ENCODE measurements at regions not wholly inside any gene's neighbourhood (a gene's known extent, or its start where the extent isn't known, plus 50 kb on each side); places are given as distances from the start of the nearest gene placed in this dataset.

GRCh38 chr4:160819791-160820190 lies 1344.0 kb downstream of the FSTL5 start:
- TF ChIP-seq CTCF (IDR thresholded peaks at IDR 0.05; ENCODE audit: insufficient read depth, low read length) = no peak
- H3K4me3 ChIP-seq (ENCODE audit: low read depth, low read length) = no peak overlapping the region
- no peak for DNase-seq (ENCODE audit: low read depth)

- no peak overlapping the region for H3K4me3 ChIP-seq (ENCODE audit: low read depth, low read length)
- no peak for TF ChIP-seq CTCF (IDR thresholded peaks at IDR 0.05; ENCODE audit: insufficient read depth, low read length)
- no peak for DNase-seq (ENCODE audit: low read depth)
Observed at GRCh38 chr4:160824481-160824880, 1339.3 kb downstream of the FSTL5 start.

- DNase-seq (ENCODE audit: low read depth) = no peak
- H3K4me3 ChIP-seq (ENCODE audit: low read depth, low read length) = no peak overlapping the region
- no peak for TF ChIP-seq CTCF (IDR thresholded peaks at IDR 0.05; ENCODE audit: insufficient read depth, low read length)
Observed at GRCh38 chr4:160825644-160826338, 1338.0 kb downstream of the FSTL5 start.

GRCh38 chr4:160826339-160826679 lies 1337.5 kb downstream of the FSTL5 start:
- no peak overlapping the region for H3K4me3 ChIP-seq (ENCODE audit: low read depth, low read length)
- no peak for DNase-seq (ENCODE audit: low read depth)
- no peak for TF ChIP-seq CTCF (IDR thresholded peaks at IDR 0.05; ENCODE audit: insufficient read depth, low read length)

GRCh38 chr4:160831165-160831922 lies 1332.5 kb downstream of the FSTL5 start:
- no peak for DNase-seq (ENCODE audit: low read depth)
- no peak overlapping the region for H3K4me3 ChIP-seq (ENCODE audit: low read depth, low read length)
- TF ChIP-seq CTCF (IDR thresholded peaks at IDR 0.05; ENCODE audit: insufficient read depth, low read length) = no peak

- no peak overlapping the region for H3K4me3 ChIP-seq (ENCODE audit: low read depth, low read length)
- no peak for TF ChIP-seq CTCF (IDR thresholded peaks at IDR 0.05; ENCODE audit: insufficient read depth, low read length)
- DNase-seq (ENCODE audit: low read depth) = no peak
Observed at GRCh38 chr4:160835789-160836188, 1328.0 kb downstream of the FSTL5 start.

All from fibroblast of the aortic adventitia (primary cell).